Gastroesophageal sphincter (tissue), 3 donors: ENCODE measurements at regions not wholly inside any gene's neighbourhood (a gene's known extent, or its start where the extent isn't known, plus 50 kb on each side); places are given as distances from the start of the nearest gene placed in this dataset.

Source experiments
- EP300 ChIP-seq: sonication (generic); formaldehyde crosslinking; IDR thresholded peaks from one replicate; pipeline ENCODE4 v1.6.1; 2017; ENCODE audit warnings: antibody characterized with exemption, mild to moderate bottlenecking
- POLR2A ChIP-seq, 2 donors: fragments of 450-650 bp; IDR thresholded peaks; one replicate each; pipeline ENCODE4 v1.6.1; 2017; ENCODE audit warnings: antibody characterized with exemption in 2 of 2, mild to moderate bottlenecking in 2 of 2, moderate library complexity in 1 of 2
- POLR2AphosphoS5 ChIP-seq: sonication (generic); formaldehyde crosslinking; IDR thresholded peaks from one replicate; pipeline ENCODE4 v1.6.1; 2017; ENCODE audit warnings: antibody characterized with exemption
- TF ChIP-seq, protein P1 (sequence below), 4 experiments: fragments of 200-600 bp in 2 of 4; fragments of 450-650 bp in 2 of 4; sonication (generic) in 1 of 4; IDR thresholded peaks; one replicate each; pipeline ENCODE4 v1.5.1; 2017 to 2019; ENCODE audit warnings: antibody characterized with exemption in 4 of 4, mild to moderate bottlenecking in 2 of 4, moderate library complexity in 2 of 4

GRCh38 chr5:130402906-130403305 lies 498.6 kb downstream of the CHSY3 start:
- no peak for TF ChIP-seq POLR2A (IDR thresholded peaks at IDR 0.05)
- TF ChIP-seq, protein P1, sequence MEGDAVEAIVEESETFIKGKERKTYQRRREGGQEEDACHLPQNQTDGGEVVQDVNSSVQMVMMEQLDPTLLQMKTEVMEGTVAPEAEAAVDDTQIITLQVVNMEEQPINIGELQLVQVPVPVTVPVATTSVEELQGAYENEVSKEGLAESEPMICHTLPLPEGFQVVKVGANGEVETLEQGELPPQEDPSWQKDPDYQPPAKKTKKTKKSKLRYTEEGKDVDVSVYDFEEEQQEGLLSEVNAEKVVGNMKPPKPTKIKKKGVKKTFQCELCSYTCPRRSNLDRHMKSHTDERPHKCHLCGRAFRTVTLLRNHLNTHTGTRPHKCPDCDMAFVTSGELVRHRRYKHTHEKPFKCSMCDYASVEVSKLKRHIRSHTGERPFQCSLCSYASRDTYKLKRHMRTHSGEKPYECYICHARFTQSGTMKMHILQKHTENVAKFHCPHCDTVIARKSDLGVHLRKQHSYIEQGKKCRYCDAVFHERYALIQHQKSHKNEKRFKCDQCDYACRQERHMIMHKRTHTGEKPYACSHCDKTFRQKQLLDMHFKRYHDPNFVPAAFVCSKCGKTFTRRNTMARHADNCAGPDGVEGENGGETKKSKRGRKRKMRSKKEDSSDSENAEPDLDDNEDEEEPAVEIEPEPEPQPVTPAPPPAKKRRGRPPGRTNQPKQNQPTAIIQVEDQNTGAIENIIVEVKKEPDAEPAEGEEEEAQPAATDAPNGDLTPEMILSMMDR (IDR thresholded peaks at IDR 0.05), result no peak
- TF ChIP-seq POLR2AphosphoS5, result no peak
- TF ChIP-seq EP300, result no peak
